ENCODE measurements at regions not wholly inside any gene's neighbourhood (a gene's known extent, or its start where the extent isn't known, plus 50 kb on each side); places are given as distances from the start of the nearest gene placed in this dataset.
"Not testable (repeated sequence)": the region's sequence is repeated elsewhere in the genome, so short reads cannot be mapped to it uniquely, and the experiment has no call there.

DNA sequence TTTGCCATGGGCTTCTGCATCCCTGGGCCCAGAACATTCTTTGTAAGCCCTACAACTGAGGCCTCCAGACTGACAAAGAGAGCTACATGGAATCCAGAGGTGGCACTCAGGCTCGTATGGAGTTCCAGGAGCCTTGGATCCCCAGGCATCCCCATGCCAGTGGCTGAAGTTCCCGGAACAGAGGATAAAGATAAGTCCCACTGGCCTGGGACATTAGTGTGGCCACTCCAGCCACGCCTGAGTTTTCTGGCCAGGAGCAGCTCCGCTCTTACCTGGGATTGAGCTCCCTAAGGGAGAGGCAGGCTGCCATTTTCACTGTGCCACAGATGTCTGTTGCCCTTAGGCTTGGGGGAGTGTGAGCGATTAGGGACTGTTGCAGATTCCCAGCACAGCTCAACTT is 656.3 kb upstream of the FAM174A start:
- DNase-seq: no peak

DNA sequence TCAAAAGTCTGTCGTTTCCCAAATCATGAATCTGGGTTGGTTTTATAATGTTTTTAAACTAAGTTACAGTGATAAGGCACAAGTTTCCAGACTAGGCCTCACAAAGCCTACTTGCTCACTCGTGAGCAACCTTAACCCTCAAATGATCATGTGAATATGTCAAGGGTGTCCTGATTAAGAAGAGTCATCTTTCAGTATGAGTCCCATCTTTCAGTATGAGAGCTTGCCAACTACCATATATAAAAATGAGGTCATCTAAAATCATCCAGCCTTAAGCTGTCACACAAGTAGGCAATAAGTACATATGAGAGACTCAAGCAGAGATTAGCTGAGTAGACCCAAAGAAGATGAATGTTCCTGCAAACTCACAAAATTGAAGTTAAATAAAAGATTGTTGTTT is 668.4 kb upstream of the FAM174A start:
- no peak for DNase-seq

GRCh38 chr5:99865159-99865558 is 670.0 kb upstream of the FAM174A start:
- DNase-seq: no peak

DNA sequence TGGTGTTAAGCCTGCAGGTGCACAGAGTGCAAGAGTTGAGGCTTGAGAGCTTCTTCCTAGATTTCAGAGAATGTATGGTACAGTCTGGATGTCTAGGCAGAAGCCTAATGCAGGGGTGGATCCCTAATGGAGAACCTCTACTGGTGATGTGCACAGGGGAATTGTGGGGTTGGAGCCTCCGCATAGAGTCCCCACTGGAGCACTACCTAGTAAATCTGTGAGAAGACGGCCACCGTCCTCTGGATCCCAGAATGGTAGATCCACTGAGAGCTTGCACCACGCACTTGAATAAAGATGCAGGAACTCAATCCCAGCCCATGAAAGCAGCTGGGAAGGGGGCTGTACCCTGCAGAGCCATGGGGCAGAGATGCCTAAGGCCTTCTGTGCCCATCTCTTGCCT is 699.4 kb upstream of the FAM174A start:
- DNase-seq: no peak

- DNase-seq: no peak
Measured at GRCh38 chr5:99827136-99827535, 708.0 kb upstream of the FAM174A start.

GRCh38 chr5:99817796-99818195 is 717.4 kb upstream of the FAM174A start:
- DNase-seq: no peak

- no peak for DNase-seq
Measured at GRCh38 chr5:99814321-99815063, 720.7 kb upstream of the FAM174A start.

GRCh38 chr5:99808657-99809230 is 726.4 kb upstream of the FAM174A start:
- DNase-seq: no peak

GRCh38 chr5:99807346-99807745 is 727.8 kb upstream of the FAM174A start:
- DNase-seq: no peak

DNA sequence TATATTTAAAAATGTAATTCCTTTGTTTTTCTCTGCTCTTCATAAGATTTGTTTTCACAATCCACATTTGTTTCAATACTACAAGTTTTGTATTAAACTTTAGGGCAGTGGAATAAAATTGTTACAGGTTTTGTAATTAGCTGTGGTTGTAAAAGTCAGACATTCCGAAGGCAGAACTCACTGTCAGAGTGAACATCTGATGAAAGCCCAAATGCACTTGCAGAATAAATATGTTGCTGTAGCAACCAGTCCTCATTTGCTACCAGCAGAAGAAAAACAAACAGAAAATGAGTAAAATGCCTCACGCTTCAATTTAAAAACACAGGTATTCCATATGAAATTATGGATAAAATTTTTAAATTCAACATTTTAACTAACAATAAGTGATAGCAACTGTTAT is 740.1 kb upstream of the FAM174A start:
- DNase-seq: no peak

DNA sequence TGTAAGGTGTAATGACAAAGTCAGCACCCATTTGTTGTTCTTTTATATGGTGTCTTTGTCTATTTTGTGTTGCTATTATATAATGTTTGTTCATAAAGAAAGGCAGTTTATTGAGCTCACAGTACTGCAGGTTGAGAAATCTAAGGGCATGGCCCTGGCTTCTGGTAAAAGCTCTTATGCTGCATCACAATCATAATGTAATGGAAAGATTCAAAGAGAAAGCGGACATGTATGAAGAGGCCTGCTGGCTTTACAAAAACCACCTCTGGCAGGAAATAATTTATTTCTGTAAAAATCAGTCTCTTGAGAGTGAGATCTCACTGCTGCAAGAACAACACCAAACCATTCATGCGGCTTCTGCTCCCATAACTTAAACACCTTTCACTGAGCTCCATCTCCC is 746.7 kb upstream of the FAM174A start:
- no peak for DNase-seq

GRCh38 chr5:99775189-99775588 is 760.0 kb upstream of the FAM174A start:
- no peak for DNase-seq

DNA sequence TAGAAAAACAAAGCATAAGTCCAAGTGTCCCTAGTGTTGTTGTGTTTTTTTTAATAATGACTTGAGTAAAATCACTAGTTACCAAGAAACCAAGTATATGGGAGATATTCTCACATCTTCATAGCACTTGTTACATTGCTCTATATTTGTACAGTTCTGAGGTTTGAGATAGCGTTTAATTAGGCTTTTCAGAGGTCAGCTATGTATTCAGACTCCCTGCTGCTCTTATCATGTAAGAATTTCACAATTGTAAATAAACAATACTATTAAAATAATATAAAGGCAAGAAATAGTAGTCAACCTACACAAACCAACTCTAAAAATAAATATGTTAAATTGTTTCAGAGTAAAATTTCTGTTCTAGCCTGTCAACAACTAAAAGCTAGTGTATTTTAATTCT is 761.9 kb upstream of the FAM174A start:
- DNase-seq: no peak

- no peak for DNase-seq
Measured at GRCh38 chr5:99771296-99771695, 763.9 kb upstream of the FAM174A start.

DNA sequence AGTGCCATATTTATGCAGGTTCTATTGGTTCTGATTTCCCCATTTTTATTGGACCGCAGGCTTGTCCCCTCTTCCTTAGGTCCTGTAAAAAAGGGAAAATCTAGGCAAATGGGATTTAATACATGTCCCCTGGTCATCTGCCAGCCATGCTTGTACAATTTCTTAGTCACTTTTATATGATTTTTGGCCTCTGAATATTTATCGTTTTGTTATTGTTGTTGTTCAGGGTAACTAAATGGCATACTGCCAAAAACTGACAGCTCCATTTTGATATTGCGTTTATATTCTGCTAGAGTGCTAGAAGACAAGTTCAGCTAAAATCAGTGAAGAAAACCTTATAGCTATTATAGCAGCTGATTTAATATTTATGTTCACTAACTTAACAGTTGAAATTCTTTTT is 770.2 kb upstream of the FAM174A start:
- no peak for DNase-seq

DNA sequence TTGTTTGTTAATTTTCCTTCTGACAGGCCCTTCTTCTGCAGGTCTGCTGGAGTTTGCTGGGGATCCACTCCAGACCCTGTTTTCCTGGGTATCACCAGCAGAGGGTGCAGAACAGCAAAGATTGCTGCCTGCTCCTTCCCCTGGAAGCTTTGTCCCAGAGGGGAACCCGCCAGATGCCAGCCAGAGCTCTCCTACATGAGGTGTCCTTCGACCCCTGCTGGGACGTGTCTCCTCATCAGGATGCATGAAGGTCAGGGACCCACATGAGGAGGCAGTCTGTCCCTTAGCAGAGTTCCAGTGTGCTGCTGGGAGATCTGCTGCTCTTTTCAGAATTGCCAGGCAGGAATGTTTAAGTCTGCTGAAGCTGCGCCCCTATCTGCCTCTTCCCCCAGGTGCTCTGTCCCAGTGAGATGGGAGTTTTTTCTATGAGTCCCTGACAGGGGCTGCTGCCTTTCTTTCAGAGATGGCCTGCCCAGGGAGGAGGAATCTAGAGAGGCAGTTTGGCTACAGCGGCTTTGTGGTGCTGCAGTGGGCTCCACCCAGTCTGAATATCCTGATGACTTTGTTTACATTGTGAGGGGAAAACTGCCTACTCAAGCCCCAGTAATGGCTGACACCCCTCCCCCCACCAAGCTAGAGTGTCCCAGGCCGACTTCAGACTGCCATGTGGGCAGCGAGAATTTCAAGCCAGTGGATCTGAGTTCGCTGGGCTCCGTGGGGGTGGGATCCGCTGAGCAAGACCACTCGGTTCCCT is 772.0 kb upstream of the FAM174A start:
- no peak for DNase-seq

DNA sequence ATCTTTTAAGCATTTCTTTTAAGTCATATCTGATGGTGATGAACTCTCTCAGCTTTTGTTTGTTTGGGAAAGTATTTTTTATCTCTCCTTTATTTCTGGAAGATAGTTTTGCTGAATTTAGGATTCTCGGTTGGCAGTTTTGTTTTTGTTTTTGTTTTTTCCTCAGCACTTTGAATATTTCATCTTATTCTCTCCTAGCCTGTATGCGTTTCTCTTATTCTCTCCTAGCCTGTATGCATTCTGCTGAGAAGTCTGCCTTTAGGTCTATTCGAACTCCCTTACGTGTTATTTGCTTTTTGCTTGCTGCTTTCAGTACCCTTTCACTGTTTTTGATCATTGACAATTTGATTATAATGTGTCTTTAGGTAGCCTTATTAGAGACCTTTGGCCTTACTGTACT is 787.8 kb upstream of the FAM174A start:
- DNase-seq: no peak

DNA sequence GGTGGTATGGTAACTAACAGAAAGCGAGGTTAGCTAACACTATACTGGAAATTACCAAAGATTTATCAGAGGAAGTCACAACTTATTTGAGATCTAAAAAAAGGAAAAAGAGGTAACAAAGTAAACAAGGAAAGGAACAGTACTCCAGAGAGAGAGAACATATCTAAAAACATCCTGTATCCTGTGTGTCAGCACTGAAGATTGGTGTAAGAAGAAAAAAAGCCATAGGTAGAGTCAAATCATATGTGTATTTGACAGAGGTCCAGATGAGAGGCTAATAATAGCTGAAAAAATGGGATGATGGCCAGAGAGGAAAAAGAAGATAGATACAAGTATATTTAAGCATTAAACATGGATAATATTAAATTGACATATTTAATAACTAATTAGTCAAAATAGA is 802.0 kb upstream of the FAM174A start:
- DNase-seq: not testable (repeated sequence)

DNA sequence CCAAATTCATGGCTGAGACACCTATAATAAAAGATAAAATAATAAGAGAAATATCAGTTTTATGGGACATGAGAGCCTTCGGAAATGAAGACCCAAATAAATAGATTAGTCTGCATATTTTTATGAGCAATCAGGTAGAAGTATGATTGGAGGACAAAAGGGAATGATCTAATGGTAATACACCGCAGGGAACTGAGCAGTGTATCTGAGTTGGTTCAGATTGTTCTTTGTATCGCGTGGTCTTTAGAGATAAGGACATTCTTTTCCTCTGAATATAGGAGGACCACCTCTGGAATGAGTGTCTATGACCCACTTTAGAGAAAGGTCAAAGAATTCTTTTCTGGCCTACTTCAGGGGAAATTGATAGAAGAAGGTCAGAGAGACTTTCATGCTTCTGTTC is 801.8 kb upstream of the CHD1 start:
- DNase-seq: not testable (repeated sequence)

DNA sequence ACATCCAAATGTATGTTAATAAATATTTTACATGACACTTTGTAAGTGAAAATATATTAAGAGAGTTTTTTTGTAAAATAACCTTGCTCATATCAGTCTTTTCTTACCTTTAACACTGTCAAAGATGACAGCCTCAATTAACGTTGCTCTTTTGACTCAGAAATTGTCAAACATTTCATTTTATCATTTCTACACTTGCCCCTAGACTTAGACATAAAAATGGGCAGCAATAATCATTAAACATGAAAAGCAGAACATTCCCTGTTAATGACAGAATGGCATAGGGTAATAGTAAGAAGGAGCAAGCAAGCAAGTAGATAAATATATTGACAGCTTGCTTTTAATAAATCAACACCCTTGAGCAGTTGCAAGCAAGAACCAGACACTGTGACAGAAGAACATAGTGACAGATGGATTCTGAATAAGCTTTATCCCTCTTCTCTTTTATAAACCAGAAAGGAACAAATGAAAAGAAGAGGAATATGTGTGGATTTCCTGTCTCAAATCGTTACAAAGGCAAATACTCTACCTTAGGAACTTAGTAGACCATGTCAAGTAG is 796.0 kb upstream of the CHD1 start:
- DNase-seq: no peak

DNA sequence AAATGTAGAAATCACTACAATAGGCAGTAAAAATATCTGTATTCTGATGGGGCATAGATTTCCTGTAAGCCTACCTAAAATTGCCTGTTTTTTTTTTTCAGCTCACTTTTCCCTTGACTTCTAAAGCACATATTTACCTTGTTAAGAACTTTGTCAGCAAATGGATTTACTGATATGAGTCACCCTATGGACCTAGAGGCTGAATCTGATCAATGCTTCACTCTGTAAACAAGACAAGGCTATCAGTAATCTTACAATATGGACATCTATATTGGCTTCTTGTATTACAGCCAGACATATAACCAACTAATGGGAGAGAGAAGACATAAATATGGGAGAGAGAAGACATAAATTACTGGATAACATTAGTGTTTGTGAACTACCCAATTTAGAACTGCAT is 792.7 kb upstream of the CHD1 start:
- no peak for DNase-seq

- no peak for DNase-seq
Measured at GRCh38 chr5:99715921-99716320, 787.1 kb upstream of the CHD1 start.

- no peak for DNase-seq
Measured at GRCh38 chr5:99706160-99706559, 777.4 kb upstream of the CHD1 start.

DNA sequence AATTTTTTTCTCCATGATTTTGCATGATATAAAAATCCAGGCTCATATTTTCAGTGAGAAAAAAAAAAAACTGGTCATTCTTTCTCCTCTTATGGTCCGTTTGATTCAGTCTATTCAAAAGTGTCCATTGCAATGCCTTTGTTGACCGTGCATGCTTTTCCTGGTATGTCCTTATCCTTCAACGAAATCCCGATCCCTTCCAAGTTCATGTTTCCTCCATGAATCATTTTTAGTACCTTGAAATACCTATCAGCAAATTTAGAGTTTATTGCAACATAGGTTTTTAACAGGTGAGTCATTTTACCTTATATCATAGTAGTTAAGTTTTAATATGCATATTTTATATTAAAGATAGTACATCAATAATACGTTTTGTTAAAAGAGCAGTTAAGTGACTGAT is 773.8 kb upstream of the CHD1 start:
- DNase-seq: no peak

Measured in right hindlimb (tissue), 1 donor.